ENCODE measurements at regions not wholly inside any gene's neighbourhood (a gene's known extent, or its start where the extent isn't known, plus 50 kb on each side); places are given as distances from the start of the nearest gene placed in this dataset.

GRCh38 chr1:199220031-199220430 is 581.2 kb downstream of the PTPRC start:
- Histone ChIP-seq H3K79me2 (replicated peaks; ENCODE audit: insufficient read depth, low read length) (no peaks in the 10 kb centered on the region), H3K9ac (ENCODE audit: low read length) (no peak overlapping the region), H3K4me2 (ENCODE audit: low read length) (no peak overlapping the region), H3K27me3 (ENCODE audit: insufficient read depth, low read depth, low read length) (no peaks in the 10 kb centered on the region), H3K4me3 (ENCODE audit: low read length) (no peak overlapping the region), H3K27ac (ENCODE audit: low read length) (no peak overlapping the region), H3K9me3 (ENCODE audit: low read length) (no peaks in the 10 kb centered on the region), H4K20me1 (ENCODE audit: insufficient read depth) (no peaks in the 10 kb centered on the region), H3K36me3 (ENCODE audit: insufficient read depth, low read length) (no peaks in the 10 kb centered on the region), H3F3A (ENCODE audit: insufficient read depth, low read length, poor library complexity, severe bottlenecking) (no peaks in the 10 kb centered on the region), H2AFZ (ENCODE audit: low read depth, low read length) (no peak overlapping the region), H3K9me2 (ENCODE audit: insufficient read depth, low read length) (no peaks in the 10 kb centered on the region)
- TF ChIP-seq, protein P1, sequence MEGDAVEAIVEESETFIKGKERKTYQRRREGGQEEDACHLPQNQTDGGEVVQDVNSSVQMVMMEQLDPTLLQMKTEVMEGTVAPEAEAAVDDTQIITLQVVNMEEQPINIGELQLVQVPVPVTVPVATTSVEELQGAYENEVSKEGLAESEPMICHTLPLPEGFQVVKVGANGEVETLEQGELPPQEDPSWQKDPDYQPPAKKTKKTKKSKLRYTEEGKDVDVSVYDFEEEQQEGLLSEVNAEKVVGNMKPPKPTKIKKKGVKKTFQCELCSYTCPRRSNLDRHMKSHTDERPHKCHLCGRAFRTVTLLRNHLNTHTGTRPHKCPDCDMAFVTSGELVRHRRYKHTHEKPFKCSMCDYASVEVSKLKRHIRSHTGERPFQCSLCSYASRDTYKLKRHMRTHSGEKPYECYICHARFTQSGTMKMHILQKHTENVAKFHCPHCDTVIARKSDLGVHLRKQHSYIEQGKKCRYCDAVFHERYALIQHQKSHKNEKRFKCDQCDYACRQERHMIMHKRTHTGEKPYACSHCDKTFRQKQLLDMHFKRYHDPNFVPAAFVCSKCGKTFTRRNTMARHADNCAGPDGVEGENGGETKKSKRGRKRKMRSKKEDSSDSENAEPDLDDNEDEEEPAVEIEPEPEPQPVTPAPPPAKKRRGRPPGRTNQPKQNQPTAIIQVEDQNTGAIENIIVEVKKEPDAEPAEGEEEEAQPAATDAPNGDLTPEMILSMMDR (IDR thresholded peaks at IDR 0.05; ENCODE audit: poor library complexity, severe bottlenecking) = no peak
- TF ChIP-seq POLR2AphosphoS5 (IDR thresholded peaks at IDR 0.05) (no peak), TAF1 (IDR thresholded peaks at IDR 0.05; ENCODE audit: low read depth) (no peak), EP300 (conservative IDR thresholded peaks at IDR 0.05; ENCODE audit: poor library complexity, severe bottlenecking) (no peak), MXI1 (conservative IDR thresholded peaks at IDR 0.05; ENCODE audit: poor library complexity, severe bottlenecking) (no peak), EZH2 (IDR thresholded peaks at IDR 0.05; ENCODE audit: borderline replicate concordance, insufficient read depth, low read length, poor library complexity, severe bottlenecking) (no peak), RAD21 (conservative IDR thresholded peaks at IDR 0.05) (no peak), SMC3 (conservative IDR thresholded peaks at IDR 0.05; ENCODE audit: poor library complexity) (no peak)
- TF ChIP-seq, protein P2, sequence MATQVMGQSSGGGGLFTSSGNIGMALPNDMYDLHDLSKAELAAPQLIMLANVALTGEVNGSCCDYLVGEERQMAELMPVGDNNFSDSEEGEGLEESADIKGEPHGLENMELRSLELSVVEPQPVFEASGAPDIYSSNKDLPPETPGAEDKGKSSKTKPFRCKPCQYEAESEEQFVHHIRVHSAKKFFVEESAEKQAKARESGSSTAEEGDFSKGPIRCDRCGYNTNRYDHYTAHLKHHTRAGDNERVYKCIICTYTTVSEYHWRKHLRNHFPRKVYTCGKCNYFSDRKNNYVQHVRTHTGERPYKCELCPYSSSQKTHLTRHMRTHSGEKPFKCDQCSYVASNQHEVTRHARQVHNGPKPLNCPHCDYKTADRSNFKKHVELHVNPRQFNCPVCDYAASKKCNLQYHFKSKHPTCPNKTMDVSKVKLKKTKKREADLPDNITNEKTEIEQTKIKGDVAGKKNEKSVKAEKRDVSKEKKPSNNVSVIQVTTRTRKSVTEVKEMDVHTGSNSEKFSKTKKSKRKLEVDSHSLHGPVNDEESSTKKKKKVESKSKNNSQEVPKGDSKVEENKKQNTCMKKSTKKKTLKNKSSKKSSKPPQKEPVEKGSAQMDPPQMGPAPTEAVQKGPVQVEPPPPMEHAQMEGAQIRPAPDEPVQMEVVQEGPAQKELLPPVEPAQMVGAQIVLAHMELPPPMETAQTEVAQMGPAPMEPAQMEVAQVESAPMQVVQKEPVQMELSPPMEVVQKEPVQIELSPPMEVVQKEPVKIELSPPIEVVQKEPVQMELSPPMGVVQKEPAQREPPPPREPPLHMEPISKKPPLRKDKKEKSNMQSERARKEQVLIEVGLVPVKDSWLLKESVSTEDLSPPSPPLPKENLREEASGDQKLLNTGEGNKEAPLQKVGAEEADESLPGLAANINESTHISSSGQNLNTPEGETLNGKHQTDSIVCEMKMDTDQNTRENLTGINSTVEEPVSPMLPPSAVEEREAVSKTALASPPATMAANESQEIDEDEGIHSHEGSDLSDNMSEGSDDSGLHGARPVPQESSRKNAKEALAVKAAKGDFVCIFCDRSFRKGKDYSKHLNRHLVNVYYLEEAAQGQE (IDR thresholded peaks at IDR 0.05; ENCODE audit: borderline replicate concordance) = no peak

- Histone ChIP-seq H3K27me3 (ENCODE audit: insufficient read depth, low read depth, low read length) (no peaks in the 10 kb centered on the region), H3K27ac (ENCODE audit: low read length) (no peak overlapping the region), H3F3A (ENCODE audit: insufficient read depth, low read length, poor library complexity, severe bottlenecking) (no peaks in the 10 kb centered on the region), H3K36me3 (ENCODE audit: insufficient read depth, low read length) (no peaks in the 10 kb centered on the region), H3K4me3 (ENCODE audit: low read length) (no peak overlapping the region), H3K9ac (ENCODE audit: low read length) (no peak overlapping the region), H4K20me1 (ENCODE audit: insufficient read depth) (no peaks in the 10 kb centered on the region), H3K9me3 (ENCODE audit: low read length) (no peaks in the 10 kb centered on the region), H2AFZ (ENCODE audit: low read depth, low read length) (no peak overlapping the region), H3K4me2 (ENCODE audit: low read length) (no peak overlapping the region), H3K9me2 (ENCODE audit: insufficient read depth, low read length) (no peaks in the 10 kb centered on the region), H3K79me2 (replicated peaks; ENCODE audit: insufficient read depth, low read length) (no peaks in the 10 kb centered on the region)
- TF ChIP-seq TAF1 (IDR thresholded peaks at IDR 0.05; ENCODE audit: low read depth) (no peak), EZH2 (IDR thresholded peaks at IDR 0.05; ENCODE audit: borderline replicate concordance, insufficient read depth, low read length, poor library complexity, severe bottlenecking) (no peak), EP300 (conservative IDR thresholded peaks at IDR 0.05; ENCODE audit: poor library complexity, severe bottlenecking) (no peak), SMC3 (conservative IDR thresholded peaks at IDR 0.05; ENCODE audit: poor library complexity) (no peak), POLR2AphosphoS5 (IDR thresholded peaks at IDR 0.05) (no peak), MXI1 (conservative IDR thresholded peaks at IDR 0.05; ENCODE audit: poor library complexity, severe bottlenecking) (no peak), RAD21 (conservative IDR thresholded peaks at IDR 0.05) (no peak)
- TF ChIP-seq, protein P1 (IDR thresholded peaks at IDR 0.05; ENCODE audit: poor library complexity, severe bottlenecking) = no peak
- TF ChIP-seq, protein P2 (IDR thresholded peaks at IDR 0.05; ENCODE audit: borderline replicate concordance) = no peak
Measured at GRCh38 chr1:199221371-199222150, 582.7 kb downstream of the PTPRC start.

Data from neural cell (in vitro differentiated cells).